Astrocyte (in vitro differentiated cells and primary cell): ENCODE measurements at regions not wholly inside any gene's neighbourhood (a gene's known extent, or its start where the extent isn't known, plus 50 kb on each side); places are given as distances from the start of the nearest gene placed in this dataset.

Experiments
- DNase-seq: peaks from one replicate; pipeline ENCODE4 v3.0.0-alpha.2; 2010; ENCODE audit warnings: low read depth
- FAIRE-seq: peaks from 2 replicates; lab custom pipeline; 2011; peaks lifted over from hg19 to GRCh38; lab: Jason Lieb, UNC
- H2AFZ ChIP-seq: 2 replicates; pipeline ENCODE4 v1.6.0; 2012; ENCODE audit warnings: low read depth, low read length, inconsistent platforms
- H3K27ac ChIP-seq: 2 replicates; pipeline ENCODE4 v1.5.1; 2011; ENCODE audit warnings: low read depth, low read length, inconsistent platforms
- H3K27me3 ChIP-seq: 2 replicates; pipeline ENCODE4 v1.6.0; 2011; ENCODE audit warnings: low read length, inconsistent platforms; ENCODE audit not compliant: insufficient read depth
- H3K36me3 ChIP-seq: 2 replicates; pipeline ENCODE4 v1.5.1; 2011; ENCODE audit warnings: low read length, inconsistent platforms; ENCODE audit not compliant: insufficient read depth
- H3K4me1 ChIP-seq: 2 replicates; pipeline ENCODE4 v1.5.1; 2011; ENCODE audit warnings: low read length, inconsistent platforms; ENCODE audit not compliant: insufficient read depth
- H3K4me2 ChIP-seq: 2 replicates; pipeline ENCODE4 v1.6.0; 2012; ENCODE audit warnings: low read length, inconsistent platforms
- H3K4me3 ChIP-seq: 2 replicates; pipeline ENCODE4 v1.5.1; 2011; ENCODE audit warnings: low read depth, mild to moderate bottlenecking, low read length, inconsistent platforms; ENCODE audit not compliant: insufficient read depth
- H3K79me2 ChIP-seq: 2 replicates; pipeline ENCODE4 v1.6.0; 2012; ENCODE audit warnings: mild to moderate bottlenecking, low read length, inconsistent platforms; ENCODE audit not compliant: insufficient read depth
- H3K9ac ChIP-seq: 2 replicates; pipeline ENCODE4 v1.6.0; 2012; ENCODE audit warnings: mild to moderate bottlenecking, low read length, inconsistent platforms
- H3K9me3 ChIP-seq: 2 replicates; pipeline ENCODE4 v1.5.1; 2012; ENCODE audit warnings: low read depth, mild to moderate bottlenecking, low read length, inconsistent platforms; ENCODE audit not compliant: insufficient read depth
- H4K20me1 ChIP-seq: 2 replicates; pipeline ENCODE4 v1.6.0; 2012; ENCODE audit warnings: low read length, inconsistent platforms; ENCODE audit not compliant: insufficient read depth
- H3K27ac Mint-ChIP-seq: one replicate; pipeline ENCODE4 v1.8.0; 2021; ENCODE audit warnings: mild to moderate bottlenecking, mixed read lengths; ENCODE audit not compliant: unreplicated experiment
- H3K27me3 Mint-ChIP-seq: one replicate; pipeline ENCODE4 v1.8.0; 2021; ENCODE audit warnings: low read depth, mixed read lengths; ENCODE audit not compliant: unreplicated experiment
- H3K36me3 Mint-ChIP-seq: one replicate; pipeline ENCODE4 v1.8.0; 2021; ENCODE audit warnings: low read depth, mixed read lengths; ENCODE audit not compliant: unreplicated experiment
- H3K4me1 Mint-ChIP-seq: one replicate; pipeline ENCODE4 v1.8.0; 2021; ENCODE audit warnings: low read depth, mixed read lengths; ENCODE audit not compliant: unreplicated experiment
- H3K4me3 Mint-ChIP-seq: one replicate; pipeline ENCODE4 v1.8.0; 2021; ENCODE audit warnings: mild to moderate bottlenecking, moderate library complexity, mixed read lengths; ENCODE audit not compliant: unreplicated experiment
- H3K9me3 Mint-ChIP-seq: one replicate; pipeline ENCODE4 v1.8.0; 2021; ENCODE audit warnings: mild to moderate bottlenecking, mixed read lengths; ENCODE audit not compliant: unreplicated experiment
- CTCF ChIP-seq: IDR thresholded peaks from 2 replicates; pipeline ENCODE4 v1.5.1; 2011; ENCODE audit warnings: low read depth, mild to moderate bottlenecking, inconsistent platforms, low read length, moderate library complexity; ENCODE audit not compliant: insufficient read depth
- EZH2 ChIP-seq: IDR thresholded peaks from 2 replicates; pipeline ENCODE4 v1.6.1; 2012; ENCODE audit warnings: mild to moderate bottlenecking, low read length, inconsistent platforms; ENCODE audit not compliant: insufficient read depth

- H2AFZ ChIP-seq: peak overlapping the region; percentile 71
- H3K27me3 Mint-ChIP-seq: peaks cover 4% of the 10 kb centered on the region
- no peaks in the 10 kb centered on the region for H4K20me1 ChIP-seq
- TF ChIP-seq CTCF (no peak), EZH2 (no peak)
- no peaks in the 10 kb centered on the region for H3K79me2 ChIP-seq
- H3K4me3 ChIP-seq: no peak overlapping the region
- peaks cover 14% of the 10 kb centered on the region for H3K4me1 ChIP-seq
- DNase-seq: no peak
- no peak overlapping the region for H3K4me3 Mint-ChIP-seq
- H3K4me2 ChIP-seq: no peak overlapping the region
- H3K9me3 ChIP-seq: no peaks in the 10 kb centered on the region
- no peaks in the 10 kb centered on the region for H3K36me3 Mint-ChIP-seq
- no peak overlapping the region for H3K27ac Mint-ChIP-seq
- H3K9me3 Mint-ChIP-seq: no peaks in the 10 kb centered on the region
- H3K27ac ChIP-seq: no peak overlapping the region
- H3K36me3 ChIP-seq: no peaks in the 10 kb centered on the region
- no peak for FAIRE-seq
- H3K27me3 ChIP-seq: no peaks in the 10 kb centered on the region
- H3K9ac ChIP-seq: no peak overlapping the region
- peaks cover 19% of the 10 kb centered on the region for H3K4me1 Mint-ChIP-seq
Observed at GRCh38 chr2:64260817-64261216, 116.6 kb upstream of the PELI1 start.

- Mint-ChIP-seq H3K4me1 (peaks cover 22% of the 10 kb centered on the region), H3K27ac (no peak overlapping the region), H3K4me3 (no peak overlapping the region), H3K27me3 (no peaks in the 10 kb centered on the region), H3K36me3 (no peaks in the 10 kb centered on the region), H3K9me3 (no peaks in the 10 kb centered on the region)
- Histone ChIP-seq H3K36me3 (no peaks in the 10 kb centered on the region), H3K4me3 (no peak overlapping the region), H3K4me1 (peaks cover 14% of the 10 kb centered on the region), H3K27ac (no peak overlapping the region), H3K27me3 (no peaks in the 10 kb centered on the region), H2AFZ (no peak overlapping the region), H4K20me1 (no peaks in the 10 kb centered on the region), H3K79me2 (no peaks in the 10 kb centered on the region), H3K9ac (no peak overlapping the region), H3K9me3 (no peaks in the 10 kb centered on the region), H3K4me2 (no peak overlapping the region)
- FAIRE-seq (no peak), DNase-seq (no peak)
- no peak for TF ChIP-seq CTCF
- no peak for TF ChIP-seq EZH2
Observed at GRCh38 chr2:64262071-64262470, 117.9 kb upstream of the PELI1 start.

- Histone ChIP-seq H3K36me3 (no peaks in the 10 kb centered on the region), H3K4me1 (peaks cover 15% of the 10 kb centered on the region), H3K27ac (peak overlapping the region; percentile 51), H2AFZ (peak overlapping the region; percentile 36), H3K79me2 (no peaks in the 10 kb centered on the region), H3K4me3 (peak overlapping the region; percentile 9), H3K4me2 (peak overlapping the region; percentile 75), H4K20me1 (no peaks in the 10 kb centered on the region), H3K27me3 (no peaks in the 10 kb centered on the region), H3K9ac (peak overlapping the region; percentile 12), H3K9me3 (no peaks in the 10 kb centered on the region)
- no peak for DNase-seq
- no peak for FAIRE-seq
- no peaks in the 10 kb centered on the region for H3K36me3 Mint-ChIP-seq
- peaks cover 30% of the 10 kb centered on the region for H3K4me1 Mint-ChIP-seq
- H3K9me3 Mint-ChIP-seq: no peaks in the 10 kb centered on the region
- H3K4me3 Mint-ChIP-seq: no peak overlapping the region
- H3K27me3 Mint-ChIP-seq: no peaks in the 10 kb centered on the region
- peak overlapping the region; percentile 29 for H3K27ac Mint-ChIP-seq
- TF ChIP-seq EZH2 (no peak), CTCF (no peak)
Observed at GRCh38 chr2:64262816-64263215, 118.6 kb upstream of the PELI1 start.
